ENCODE measurements at regions not wholly inside any gene's neighbourhood (a gene's known extent, or its start where the extent isn't known, plus 50 kb on each side); places are given as distances from the start of the nearest gene placed in this dataset.

- H3K27me3 ChIP-seq (ENCODE audit: insufficient read depth, poor library complexity, severe bottlenecking) = no peaks in the 10 kb centered on the region
- H3K4me3 ChIP-seq (replicated peaks; ENCODE audit: insufficient read depth, low read length) = no peak overlapping the region
- H3K27ac ChIP-seq (replicated peaks) = no peak overlapping the region
- no peak for DNase-seq (ENCODE audit: low read depth in 1 of 2, low spot score in 1 of 2)
- TF ChIP-seq SPI1 (IDR thresholded peaks at IDR 0.05; ENCODE audit: borderline replicate concordance, low read depth) (no peak), GABPA (IDR thresholded peaks at IDR 0.05; ENCODE audit: low read depth) (no peak), CTCF (IDR thresholded peaks at IDR 0.05; ENCODE audit: insufficient read depth, low read length) (no peak), POLR2AphosphoS5 (IDR thresholded peaks at IDR 0.05; ENCODE audit: low read depth) (no peak)
- TF ChIP-seq, protein P1, sequence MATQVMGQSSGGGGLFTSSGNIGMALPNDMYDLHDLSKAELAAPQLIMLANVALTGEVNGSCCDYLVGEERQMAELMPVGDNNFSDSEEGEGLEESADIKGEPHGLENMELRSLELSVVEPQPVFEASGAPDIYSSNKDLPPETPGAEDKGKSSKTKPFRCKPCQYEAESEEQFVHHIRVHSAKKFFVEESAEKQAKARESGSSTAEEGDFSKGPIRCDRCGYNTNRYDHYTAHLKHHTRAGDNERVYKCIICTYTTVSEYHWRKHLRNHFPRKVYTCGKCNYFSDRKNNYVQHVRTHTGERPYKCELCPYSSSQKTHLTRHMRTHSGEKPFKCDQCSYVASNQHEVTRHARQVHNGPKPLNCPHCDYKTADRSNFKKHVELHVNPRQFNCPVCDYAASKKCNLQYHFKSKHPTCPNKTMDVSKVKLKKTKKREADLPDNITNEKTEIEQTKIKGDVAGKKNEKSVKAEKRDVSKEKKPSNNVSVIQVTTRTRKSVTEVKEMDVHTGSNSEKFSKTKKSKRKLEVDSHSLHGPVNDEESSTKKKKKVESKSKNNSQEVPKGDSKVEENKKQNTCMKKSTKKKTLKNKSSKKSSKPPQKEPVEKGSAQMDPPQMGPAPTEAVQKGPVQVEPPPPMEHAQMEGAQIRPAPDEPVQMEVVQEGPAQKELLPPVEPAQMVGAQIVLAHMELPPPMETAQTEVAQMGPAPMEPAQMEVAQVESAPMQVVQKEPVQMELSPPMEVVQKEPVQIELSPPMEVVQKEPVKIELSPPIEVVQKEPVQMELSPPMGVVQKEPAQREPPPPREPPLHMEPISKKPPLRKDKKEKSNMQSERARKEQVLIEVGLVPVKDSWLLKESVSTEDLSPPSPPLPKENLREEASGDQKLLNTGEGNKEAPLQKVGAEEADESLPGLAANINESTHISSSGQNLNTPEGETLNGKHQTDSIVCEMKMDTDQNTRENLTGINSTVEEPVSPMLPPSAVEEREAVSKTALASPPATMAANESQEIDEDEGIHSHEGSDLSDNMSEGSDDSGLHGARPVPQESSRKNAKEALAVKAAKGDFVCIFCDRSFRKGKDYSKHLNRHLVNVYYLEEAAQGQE (IDR thresholded peaks at IDR 0.05; ENCODE audit: insufficient replicate concordance, low read depth) = no peak
Measured at GRCh38 chr19:57058871-57059270, 60.9 kb upstream of the USP29 start.

- H3K27ac ChIP-seq (replicated peaks) = no peak overlapping the region
- TF ChIP-seq SPI1 (IDR thresholded peaks at IDR 0.05; ENCODE audit: borderline replicate concordance, low read depth) (no peak), CTCF (IDR thresholded peaks at IDR 0.05; ENCODE audit: insufficient read depth, low read length) (no peak), POLR2AphosphoS5 (IDR thresholded peaks at IDR 0.05; ENCODE audit: low read depth) (no peak), GABPA (IDR thresholded peaks at IDR 0.05; ENCODE audit: low read depth) (no peak)
- TF ChIP-seq, protein P1 (IDR thresholded peaks at IDR 0.05; ENCODE audit: insufficient replicate concordance, low read depth) = no peak
- no peaks in the 10 kb centered on the region for H3K27me3 ChIP-seq (ENCODE audit: insufficient read depth, poor library complexity, severe bottlenecking)
- no peak for DNase-seq (ENCODE audit: low read depth in 1 of 2, low spot score in 1 of 2)
- no peak overlapping the region for H3K4me3 ChIP-seq (replicated peaks; ENCODE audit: insufficient read depth, low read length)
Measured at GRCh38 chr19:57063070-57063469, 56.7 kb upstream of the USP29 start.

DNA sequence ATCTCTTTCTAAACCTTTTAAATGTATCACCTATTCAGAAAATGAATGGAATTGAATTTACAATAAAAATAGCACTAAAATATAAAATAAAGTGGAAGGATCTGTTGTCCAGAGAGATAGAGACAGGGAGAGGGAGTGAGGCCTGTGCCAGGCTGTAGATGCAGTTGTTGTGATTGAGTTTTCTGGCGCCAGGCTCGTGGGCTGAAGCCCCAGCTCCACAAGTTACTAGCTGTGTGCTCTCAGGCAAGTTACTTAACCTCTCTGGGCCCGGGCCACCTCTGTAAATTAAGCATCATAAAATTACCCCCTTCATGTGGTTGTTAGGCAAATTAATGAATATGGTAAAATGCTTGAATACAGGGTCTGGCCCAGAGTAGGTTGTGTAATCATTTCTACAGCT, 52.3 kb upstream of the USP29 start:
- Histone ChIP-seq H3K4me3 (replicated peaks; ENCODE audit: insufficient read depth, low read length) (no peak overlapping the region), H3K27me3 (ENCODE audit: insufficient read depth, poor library complexity, severe bottlenecking) (no peaks in the 10 kb centered on the region), H3K27ac (replicated peaks) (no peak overlapping the region)
- DNase-seq (ENCODE audit: low read depth in 1 of 2, low spot score in 1 of 2) = no peak
- no peak for TF ChIP-seq POLR2AphosphoS5 (IDR thresholded peaks at IDR 0.05; ENCODE audit: low read depth)
- TF ChIP-seq GABPA (IDR thresholded peaks at IDR 0.05; ENCODE audit: low read depth) = no peak
- TF ChIP-seq, protein P1 (IDR thresholded peaks at IDR 0.05; ENCODE audit: insufficient replicate concordance, low read depth) = no peak
- no peak for TF ChIP-seq SPI1 (IDR thresholded peaks at IDR 0.05; ENCODE audit: borderline replicate concordance, low read depth)
- TF ChIP-seq CTCF (IDR thresholded peaks at IDR 0.05; ENCODE audit: insufficient read depth, low read length) = no peak
